CD4-positive, alpha-beta T cell treated with Interleukin-6 at 100 ng/mL for 8 hours (primary cell): ENCODE measurements at regions not wholly inside any gene's neighbourhood (a gene's known extent, or its start where the extent isn't known, plus 50 kb on each side); places are given as distances from the start of the nearest gene placed in this dataset.
A peak's percentile ranks its signal among the peaks of the same experiment; 100 is the strongest.

Experiments used
- DNase-seq: peaks from one replicate; pipeline ENCODE4 v3.0.0-alpha.2; 2020; ENCODE audit warnings: mixed read lengths, low spot score

GRCh38 chr2:18182861-18183260 is 304.4 kb downstream of the KCNS3 start:
- no peak for DNase-seq

DNA sequence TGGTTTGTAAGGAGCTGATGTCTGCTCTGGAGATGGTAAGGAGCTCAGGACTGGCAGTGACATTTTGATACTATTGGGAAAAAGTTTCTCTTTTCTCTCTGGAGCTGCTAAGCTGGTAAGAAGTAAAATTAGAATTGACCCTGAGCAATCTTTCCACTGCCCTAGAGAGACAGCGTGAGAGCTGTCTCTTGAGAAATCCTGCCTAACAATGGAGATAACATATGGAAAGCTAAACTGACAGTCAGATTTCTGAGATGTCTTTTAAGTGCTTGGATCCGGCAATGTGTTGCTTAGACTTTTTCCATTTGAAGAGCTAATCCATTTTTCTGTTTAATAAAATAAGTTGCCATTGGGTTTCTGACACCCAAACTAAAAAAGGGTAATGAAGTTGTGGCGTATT is 302.4 kb downstream of the KCNS3 start:
- DNase-seq: no peak

DNA sequence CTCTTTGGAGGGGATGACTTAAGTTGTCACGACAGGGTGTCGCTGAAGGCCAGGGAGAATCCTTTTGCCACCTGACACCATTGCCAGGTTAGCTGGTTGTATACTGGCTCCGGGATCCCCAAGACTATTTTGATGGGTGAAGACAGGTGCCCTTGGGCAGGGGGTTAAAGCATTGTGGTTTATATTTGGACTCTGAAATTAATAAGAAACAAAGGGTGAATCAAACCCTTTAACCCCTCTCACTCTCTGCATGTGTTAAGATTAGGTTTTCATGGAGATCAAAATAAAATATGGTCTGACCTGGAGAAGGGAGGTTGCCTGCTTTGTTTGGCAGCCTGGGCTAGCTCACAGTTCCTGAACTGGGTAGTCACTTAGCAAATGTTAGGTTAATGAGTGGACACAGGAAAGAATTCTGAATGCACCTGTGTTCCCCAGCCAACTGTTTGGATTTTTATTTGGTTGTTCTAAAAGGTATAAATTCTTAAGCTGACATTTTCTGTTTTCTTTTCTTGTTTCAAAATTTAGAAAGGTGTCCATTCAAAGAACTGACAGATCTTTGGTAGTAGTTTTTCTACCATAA is 301.7 kb downstream of the KCNS3 start:
- no peak for DNase-seq

DNA sequence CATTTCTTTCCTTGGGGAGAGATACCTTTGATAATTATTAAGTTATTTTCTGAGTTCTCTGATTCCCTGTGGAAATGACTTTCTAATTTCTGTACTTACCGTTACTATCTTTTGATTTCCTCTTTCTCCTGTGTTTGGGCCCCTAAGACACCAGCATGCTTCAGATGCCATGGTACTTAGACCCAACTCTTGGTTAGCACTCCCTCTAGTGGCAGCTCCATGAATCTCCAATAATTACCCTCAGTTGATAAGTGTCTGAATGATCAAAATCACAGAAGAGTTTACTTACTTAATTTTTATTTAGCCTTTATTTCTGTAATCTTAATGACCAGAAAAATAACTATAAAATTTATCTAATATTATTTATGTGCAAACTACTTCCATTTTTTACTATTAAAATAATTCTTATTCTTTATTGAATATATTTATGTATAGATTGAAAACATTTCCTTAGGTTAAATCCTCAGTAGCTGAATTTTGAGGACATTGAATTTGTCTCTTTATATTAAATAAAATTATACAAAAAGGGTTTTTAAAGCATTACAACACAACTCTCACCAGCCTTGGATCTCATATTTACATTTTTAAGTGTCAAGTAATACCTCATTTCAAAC is 300.4 kb downstream of the KCNS3 start:
- DNase-seq: peak; percentile 6

DNA sequence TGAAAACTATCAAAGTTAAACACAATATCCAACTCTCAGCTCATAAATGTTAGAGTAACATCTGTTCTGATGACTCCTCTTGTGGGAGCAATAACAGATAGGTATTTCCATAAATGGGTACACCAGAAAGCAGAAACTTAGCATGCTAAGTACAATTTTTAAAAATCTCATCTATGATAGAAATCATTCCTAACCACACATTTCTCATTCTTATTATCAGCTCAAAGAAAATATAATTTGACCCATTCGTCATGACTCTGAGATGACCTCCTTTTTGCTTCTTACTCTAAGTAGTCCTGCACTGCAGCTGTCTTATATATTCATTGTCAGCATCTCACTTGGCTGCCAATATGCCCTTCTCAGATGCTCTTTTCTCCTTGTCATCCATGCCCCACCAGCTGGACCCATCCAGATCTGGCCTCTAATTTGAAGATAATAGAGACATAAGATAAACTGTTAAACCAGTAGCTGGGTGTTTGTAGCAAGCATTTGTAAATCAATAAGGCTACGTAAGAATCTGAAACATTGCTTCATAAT is 298.3 kb downstream of the KCNS3 start:
- DNase-seq: no peak

DNA sequence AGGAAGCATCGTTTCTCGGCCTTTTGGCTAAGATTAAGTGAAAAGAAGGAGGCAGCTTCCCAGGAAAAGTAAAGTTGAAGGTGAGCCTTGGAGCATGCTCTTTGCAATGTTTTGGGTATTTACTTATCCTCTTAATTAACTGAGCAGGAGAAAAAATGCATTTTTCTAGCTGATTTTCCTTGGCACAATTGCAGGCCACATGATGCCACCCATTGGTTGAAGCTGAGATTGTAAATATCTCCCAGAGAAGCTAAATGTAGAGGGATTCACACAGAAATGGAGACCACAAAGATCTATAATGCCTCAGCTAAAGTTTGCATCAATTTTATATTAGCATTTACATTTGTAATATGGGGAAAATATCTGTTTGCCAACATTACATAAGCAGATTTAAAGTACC is 294.1 kb downstream of the KCNS3 start:
- DNase-seq: no peak

- no peak for DNase-seq
Observed at GRCh38 chr2:18171191-18172139, 293.0 kb downstream of the KCNS3 start.

- DNase-seq: no peak
Observed at GRCh38 chr2:18170642-18171041, 292.2 kb downstream of the KCNS3 start.

GRCh38 chr2:18169893-18170175 is 291.4 kb downstream of the KCNS3 start:
- no peak for DNase-seq

DNA sequence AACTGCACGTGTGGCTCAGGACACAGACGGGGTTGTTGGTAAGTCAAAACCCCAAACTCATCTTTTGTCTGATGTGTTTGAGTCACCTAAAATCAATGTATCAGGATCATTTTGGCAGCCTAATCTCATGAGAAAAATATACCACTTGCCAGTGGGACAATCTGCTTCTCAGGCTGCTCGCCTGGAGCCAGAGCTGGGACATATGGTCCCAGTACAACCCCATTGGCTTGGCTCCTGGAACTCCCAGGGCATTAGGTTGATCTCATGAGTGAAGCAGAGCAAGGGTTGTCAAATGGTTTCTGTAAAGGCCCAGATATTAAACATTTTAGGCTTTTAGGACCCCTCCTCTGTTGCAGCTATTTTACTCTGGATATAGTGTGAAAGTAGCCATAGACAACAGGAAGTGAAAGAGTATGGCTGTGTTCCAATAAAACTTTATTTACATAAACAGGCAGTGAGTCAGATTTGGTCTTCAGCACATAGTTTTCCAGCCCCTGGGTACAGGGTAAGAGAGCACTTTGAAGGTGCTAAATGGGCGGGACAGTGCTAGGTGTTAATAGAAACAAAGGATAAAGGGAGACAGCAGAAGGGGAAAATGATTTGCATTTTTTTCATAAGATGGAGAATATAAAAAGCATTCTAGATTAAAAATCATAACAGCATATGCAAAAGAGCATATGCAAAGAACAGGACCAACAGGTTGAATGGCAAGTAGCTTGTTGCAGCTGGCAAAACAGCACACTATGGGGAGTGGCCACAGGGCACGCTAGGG is 290.8 kb downstream of the KCNS3 start:
- DNase-seq: no peak

GRCh38 chr2:18167871-18168270 is 289.4 kb downstream of the KCNS3 start:
- DNase-seq: no peak

GRCh38 chr2:18161681-18162080 is 283.2 kb downstream of the KCNS3 start:
- no peak for DNase-seq

GRCh38 chr2:18159896-18160295 is 281.4 kb downstream of the KCNS3 start:
- no peak for DNase-seq

DNA sequence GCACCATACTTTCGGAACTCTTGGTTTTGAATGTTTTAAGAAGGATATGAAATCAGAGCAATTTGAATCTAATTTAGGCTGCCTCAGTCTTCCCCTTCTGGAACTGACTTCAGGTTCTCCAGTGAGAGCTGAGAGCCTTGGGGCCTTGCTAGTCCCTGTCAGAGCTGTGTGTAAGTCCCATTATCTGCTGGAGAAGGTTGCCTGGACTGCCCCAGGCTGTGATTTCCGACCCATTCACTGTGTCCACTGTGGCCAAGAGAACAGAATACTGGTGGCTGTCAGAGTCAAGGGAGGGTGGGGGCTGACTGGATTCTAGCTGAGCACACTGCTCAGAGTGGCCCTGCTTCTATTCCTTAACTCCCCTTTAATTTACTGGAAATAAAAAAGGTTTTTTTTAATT is 278.0 kb downstream of the KCNS3 start:
- DNase-seq: no peak

DNA sequence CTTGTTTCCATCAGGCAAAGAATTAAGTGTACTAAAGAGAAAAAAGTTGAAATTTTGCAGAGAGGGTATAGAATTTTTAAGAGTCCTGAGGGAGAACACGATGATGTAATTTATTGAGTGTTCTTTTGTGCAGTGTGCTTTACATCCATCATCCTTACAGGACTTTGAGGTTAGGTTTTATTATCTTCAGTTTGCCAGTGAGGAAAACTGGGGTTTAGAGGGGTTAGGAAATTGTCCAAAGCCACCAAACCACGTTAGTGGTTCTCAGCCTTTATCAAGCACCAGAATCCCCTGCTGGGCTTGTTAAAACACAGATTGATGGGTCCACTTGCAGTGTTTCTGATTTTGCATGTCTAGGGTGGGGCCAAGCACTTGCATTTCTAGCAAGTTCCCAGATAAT is 277.5 kb downstream of the KCNS3 start:
- DNase-seq: no peak

GRCh38 chr2:18154812-18155211 is 276.3 kb downstream of the KCNS3 start:
- DNase-seq: no peak

GRCh38 chr2:18154259-18154658 is 275.8 kb downstream of the KCNS3 start:
- no peak for DNase-seq

DNA sequence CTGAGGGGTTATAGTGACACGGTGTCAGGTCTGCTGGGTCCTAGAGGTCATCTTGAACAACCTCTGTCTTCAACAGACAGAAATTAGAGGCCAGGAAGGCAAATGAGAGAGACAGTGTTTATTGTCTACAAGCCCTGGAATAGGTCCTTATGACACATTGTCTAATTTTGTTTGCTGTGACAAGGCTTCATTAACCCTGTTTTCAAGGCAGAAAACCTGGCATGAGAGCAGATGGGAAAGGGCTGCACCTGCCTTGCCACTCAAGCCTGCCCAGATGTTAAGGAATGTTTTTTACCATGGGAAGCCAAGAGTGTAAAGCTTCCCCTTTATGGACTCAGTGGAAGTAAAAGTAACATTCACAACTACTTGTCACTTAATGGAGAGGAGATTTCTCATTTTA is 275.3 kb downstream of the KCNS3 start:
- DNase-seq: no peak

DNA sequence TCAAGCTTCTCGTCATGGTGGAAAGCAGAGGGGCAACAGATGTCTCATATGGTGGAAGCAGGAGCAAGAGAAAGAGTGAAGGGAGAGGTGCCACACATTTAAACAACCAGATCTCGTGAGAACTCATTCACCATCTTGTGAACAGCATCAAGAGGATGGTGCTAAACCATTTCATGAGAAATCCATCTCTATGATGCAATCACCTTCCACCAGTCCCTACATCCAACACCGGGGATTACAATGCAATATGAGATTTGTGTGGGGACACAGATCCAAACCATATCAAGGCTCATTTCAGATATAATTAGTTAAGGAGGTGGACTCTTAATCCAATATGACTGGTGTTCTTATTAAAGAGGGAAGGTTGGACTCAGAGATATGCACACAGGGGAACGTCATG is 272.8 kb downstream of the KCNS3 start:
- no peak for DNase-seq

DNA sequence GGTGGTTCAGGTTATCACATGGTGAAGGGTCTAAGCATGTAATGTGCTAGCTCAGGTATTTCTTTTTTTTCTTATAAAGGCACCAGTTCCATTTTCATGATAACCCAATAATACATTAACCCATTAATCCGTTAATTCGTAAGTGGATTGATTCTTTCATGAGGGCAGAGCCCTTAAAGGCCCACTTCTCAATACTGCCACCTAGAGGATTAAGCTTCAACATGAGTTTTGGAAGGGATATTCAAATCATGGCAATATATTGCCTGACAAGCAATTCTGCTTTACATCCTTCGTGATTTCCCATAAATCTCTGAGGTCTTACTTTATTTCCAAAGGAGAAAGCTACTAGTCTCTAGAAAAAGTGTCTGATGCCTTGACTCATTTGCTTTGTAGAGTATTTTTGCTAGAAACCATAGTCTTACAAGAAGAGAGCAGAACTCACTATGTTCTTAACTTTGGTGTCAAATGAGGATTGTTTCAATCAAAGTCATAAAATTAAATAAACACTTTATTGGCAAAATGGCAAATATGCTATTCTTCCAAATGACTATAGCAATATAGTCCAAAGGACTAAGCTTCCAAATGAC is 271.3 kb downstream of the KCNS3 start:
- DNase-seq: no peak

DNA sequence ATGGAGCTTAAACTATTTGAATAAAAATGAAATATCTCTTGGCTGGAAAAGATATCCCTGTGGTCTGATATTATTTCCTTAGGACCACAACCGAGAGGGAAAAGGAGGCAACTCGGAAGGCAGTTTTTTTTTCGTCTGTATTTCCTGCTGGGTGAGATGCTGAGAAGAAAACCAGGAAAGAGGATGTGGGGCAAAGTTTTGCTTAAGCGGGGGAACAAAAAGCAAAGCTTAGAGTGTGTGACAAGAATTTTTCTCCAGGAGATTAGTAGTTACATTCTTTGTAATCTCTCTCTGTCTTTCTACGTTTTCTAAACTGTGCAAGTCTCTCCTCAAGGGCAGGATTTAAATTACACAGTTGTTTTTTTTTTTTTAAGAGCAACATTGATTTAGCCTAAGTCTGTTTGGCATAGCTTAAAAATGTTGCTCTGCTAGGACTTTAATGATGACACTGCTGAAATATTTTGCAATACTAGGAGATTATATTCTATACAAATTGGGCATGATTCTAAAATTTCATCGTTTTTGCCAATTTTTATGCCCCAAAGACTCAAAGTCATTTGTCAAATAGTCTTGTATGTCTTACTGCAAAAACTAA is 258.5 kb downstream of the KCNS3 start:
- DNase-seq: no peak

GRCh38 chr2:18133310-18133709 is 254.8 kb downstream of the KCNS3 start:
- no peak for DNase-seq
